Esophagus squamous epithelium (tissue), 5 donors: ENCODE measurements at regions not wholly inside any gene's neighbourhood (a gene's known extent, or its start where the extent isn't known, plus 50 kb on each side); places are given as distances from the start of the nearest gene placed in this dataset.
"Not testable (repeated sequence)": the region's sequence is repeated elsewhere in the genome, so short reads cannot be mapped to it uniquely, and the experiment has no call there.

Experiments used
- DNase-seq: peaks from one replicate; lab custom pipeline; 2025; lab: John Stamatoyannopoulos, UW
- H3K27ac ChIP-seq, 4 donors: fragments of 200-600 bp; sonication (generic); one replicate each; pipeline ENCODE4 v1.5.1; 2016 to 2019; ENCODE audit warnings: mild to moderate bottlenecking in 1 of 4
- H3K27me3 ChIP-seq, 4 donors: fragments of 200-600 bp; sonication (generic); 1 replicate in 3 of 4; 2 replicates in 1 of 4; pipeline versions ENCODE4 v1.5.1 to v1.6.0; 2017 to 2021; ENCODE audit warnings: antibody characterized with exemption in 1 of 4
- H3K36me3 ChIP-seq, 3 donors: fragments of 200-600 bp; sonication (generic); one replicate each; pipeline ENCODE4 v1.5.1; 2016 to 2019
- H3K4me1 ChIP-seq, 3 donors: fragments of 200-600 bp; sonication (generic); one replicate each; pipeline ENCODE4 v1.5.1; 2017 to 2019
- H3K4me3 ChIP-seq, 4 donors: fragments of 200-600 bp; sonication (generic); 1 replicate in 3 of 4; 2 replicates in 1 of 4; pipeline ENCODE4 v1.5.1; 2016 to 2019; ENCODE audit warnings: mild to moderate bottlenecking in 2 of 4, moderate library complexity in 1 of 4
- H3K9me3 ChIP-seq, 3 donors: fragments of 200-600 bp; sonication (generic); one replicate each; pipeline ENCODE4 v1.5.1; 2016 to 2019
- POLR2A ChIP-seq, 4 donors: fragments of 450-650 bp; IDR thresholded peaks; one replicate each; pipeline ENCODE4 v1.6.1; 2017; ENCODE audit warnings: antibody characterized with exemption in 4 of 4, mild to moderate bottlenecking in 4 of 4, moderate library complexity in 3 of 4
- WGBS, 2 donors: methylation state at CpG; one replicate each; pipeline ENCODE4 v1.1.5; 2018; 5-methylcytosine and 5-hydroxymethylcytosine counted together
- intact Hi-C: fragments of 100-400 bp; cut with DNase I; formaldehyde crosslinking; loops from one replicate; pipeline ENCODE4 v1.15.0; 2022
- TF ChIP-seq, protein P1 (sequence below), 6 experiments: fragments of 450-650 bp in 4 of 6; fragments of 200-600 bp in 2 of 6; sonication (generic) in 2 of 6; IDR thresholded peaks; one replicate each; pipeline ENCODE4 v1.5.1; 2016 to 2019; ENCODE audit warnings: antibody characterized with exemption in 6 of 6, mild to moderate bottlenecking in 4 of 6, moderate library complexity in 4 of 6
- donor health status: DM: yes; HTN: yes; CAD: no.

DNA sequence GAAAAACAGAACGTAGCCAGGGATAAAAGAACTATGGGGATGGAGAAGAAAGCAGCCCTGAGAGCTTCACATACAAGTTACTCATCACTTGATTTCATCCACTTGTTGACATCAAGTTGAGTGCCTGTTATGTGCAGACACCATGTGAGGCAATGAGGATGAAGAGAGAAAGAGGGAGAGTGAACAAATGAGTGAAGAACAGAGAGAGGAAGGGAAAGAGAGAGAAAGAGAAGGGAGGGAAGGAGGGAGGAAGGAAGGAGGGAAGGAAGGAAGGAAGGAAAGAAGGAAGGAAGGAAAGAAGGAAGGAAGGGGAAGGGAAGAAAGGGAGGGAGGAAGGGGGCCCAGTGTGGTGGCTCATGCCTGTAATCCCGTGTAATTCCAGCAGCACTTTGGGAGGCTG is 72.3 kb upstream of the SMAD3 start:
- Histone ChIP-seq H3K27ac (no peak overlapping the region), H3K27me3 (peaks cover 0 to 3% (median 0%) of the 10 kb centered on the region in 4 donors), H3K9me3 (no peaks in the 10 kb centered on the region), H3K4me3 (no peak overlapping the region), H3K36me3 (no peaks in the 10 kb centered on the region), H3K4me1 (no peaks in the 10 kb centered on the region)
- no peak for DNase-seq
- 76 to 87% methylated on average over 2 of the region's 2 CpGs for WGBS, 2 donors
- no peak for TF ChIP-seq POLR2A (IDR thresholded peaks at IDR 0.05)
- intact Hi-C loops, result no loop called here

DNA sequence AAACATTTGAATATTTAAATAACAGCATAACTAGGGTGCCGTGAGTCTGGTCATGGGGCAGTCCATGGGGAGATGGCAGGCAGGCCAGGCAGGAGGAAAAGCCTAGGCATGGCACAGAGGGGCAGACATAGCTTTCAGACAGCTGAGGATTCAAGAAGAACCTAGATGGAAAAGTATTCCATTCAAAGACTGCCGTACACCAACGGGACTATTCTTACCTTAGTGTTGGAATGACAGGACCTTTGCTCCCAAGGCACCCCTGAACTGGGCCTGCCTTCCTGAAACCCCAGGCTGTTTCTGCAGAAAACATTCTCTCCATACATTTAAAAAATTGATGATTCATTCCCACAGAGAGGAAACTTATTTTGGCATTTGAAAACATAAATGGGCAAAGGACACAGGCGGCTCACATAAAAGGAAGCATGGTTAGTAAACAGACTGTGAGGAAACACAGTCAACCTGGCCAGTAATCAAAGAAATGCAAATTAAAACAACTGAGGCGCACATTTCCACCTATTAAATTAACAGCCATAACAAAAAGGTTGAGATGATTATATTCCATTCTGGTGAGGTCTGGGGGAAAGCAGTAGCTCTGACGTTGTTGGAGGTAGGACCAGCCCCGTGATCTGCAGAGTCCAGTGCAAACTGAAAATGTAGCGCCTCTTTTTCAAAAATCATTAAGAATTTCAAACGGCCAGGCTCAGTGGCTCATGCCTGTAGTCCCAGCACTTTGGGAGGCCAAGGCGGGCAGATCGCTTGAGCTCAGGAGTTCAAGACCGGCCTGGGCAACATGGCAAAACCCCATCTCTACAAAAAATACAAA is 71.3 kb upstream of the SMAD3 start:
- TF ChIP-seq POLR2A (IDR thresholded peaks at IDR 0.05), result no peak
- TF ChIP-seq, protein P1, sequence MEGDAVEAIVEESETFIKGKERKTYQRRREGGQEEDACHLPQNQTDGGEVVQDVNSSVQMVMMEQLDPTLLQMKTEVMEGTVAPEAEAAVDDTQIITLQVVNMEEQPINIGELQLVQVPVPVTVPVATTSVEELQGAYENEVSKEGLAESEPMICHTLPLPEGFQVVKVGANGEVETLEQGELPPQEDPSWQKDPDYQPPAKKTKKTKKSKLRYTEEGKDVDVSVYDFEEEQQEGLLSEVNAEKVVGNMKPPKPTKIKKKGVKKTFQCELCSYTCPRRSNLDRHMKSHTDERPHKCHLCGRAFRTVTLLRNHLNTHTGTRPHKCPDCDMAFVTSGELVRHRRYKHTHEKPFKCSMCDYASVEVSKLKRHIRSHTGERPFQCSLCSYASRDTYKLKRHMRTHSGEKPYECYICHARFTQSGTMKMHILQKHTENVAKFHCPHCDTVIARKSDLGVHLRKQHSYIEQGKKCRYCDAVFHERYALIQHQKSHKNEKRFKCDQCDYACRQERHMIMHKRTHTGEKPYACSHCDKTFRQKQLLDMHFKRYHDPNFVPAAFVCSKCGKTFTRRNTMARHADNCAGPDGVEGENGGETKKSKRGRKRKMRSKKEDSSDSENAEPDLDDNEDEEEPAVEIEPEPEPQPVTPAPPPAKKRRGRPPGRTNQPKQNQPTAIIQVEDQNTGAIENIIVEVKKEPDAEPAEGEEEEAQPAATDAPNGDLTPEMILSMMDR (IDR thresholded peaks at IDR 0.05), result no peak
- no peaks in the 10 kb centered on the region for H3K9me3 ChIP-seq
- H3K36me3 ChIP-seq, result no peaks in the 10 kb centered on the region
- H3K4me3 ChIP-seq, result no peak overlapping the region
- DNase-seq, result no peak
- H3K4me1 ChIP-seq, result no peaks in the 10 kb centered on the region
- 62 to 64% methylated on average over 9 of the region's 12 CpGs for WGBS, 2 donors
- H3K27me3 ChIP-seq, result peaks cover 0 to 3% (median 0%) of the 10 kb centered on the region in 4 donors
- no peak overlapping the region for H3K27ac ChIP-seq
- intact Hi-C loops, result no loop called here

DNA sequence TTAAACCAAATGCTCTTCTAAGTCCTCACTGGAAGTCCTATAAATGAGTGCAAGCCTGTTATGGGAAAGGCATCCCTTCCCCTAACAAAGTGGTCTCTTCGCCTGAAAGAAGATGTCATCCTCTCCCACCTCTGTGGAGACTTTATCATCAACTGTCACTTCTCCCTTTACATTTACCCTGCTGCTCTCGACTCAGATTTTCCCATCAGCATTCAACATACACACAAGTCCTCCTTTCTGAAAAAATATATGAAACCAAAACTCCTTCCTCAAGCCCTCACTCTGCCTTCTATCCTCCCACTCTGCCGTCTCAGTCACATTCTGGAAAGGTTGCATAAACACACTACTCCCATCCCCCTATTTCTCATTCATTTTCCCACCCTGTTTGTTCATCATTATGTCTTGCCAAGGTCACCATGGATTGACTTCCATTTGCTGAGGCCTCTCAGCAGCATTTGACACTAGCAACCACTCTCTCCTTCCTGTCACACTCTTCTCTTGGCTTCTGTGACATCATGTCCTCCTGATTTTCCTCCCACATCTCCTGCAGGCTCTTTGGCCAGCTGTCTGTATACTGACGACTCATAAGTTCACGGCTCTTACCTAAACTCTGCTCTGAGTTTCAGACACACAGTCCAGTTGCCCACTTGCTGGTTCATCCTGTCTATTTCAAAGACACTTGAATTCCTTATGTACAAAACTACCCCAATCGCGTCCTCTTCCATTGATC is 70.3 kb upstream of the SMAD3 start:
- Histone ChIP-seq H3K27ac (no peak overlapping the region), H3K9me3 (no peaks in the 10 kb centered on the region), H3K36me3 (no peaks in the 10 kb centered on the region), H3K27me3 (peaks cover 0 to 3% (median 0%) of the 10 kb centered on the region in 4 donors), H3K4me3 (no peak overlapping the region), H3K4me1 (no peaks in the 10 kb centered on the region)
- intact Hi-C loops, result no loop called here
- 81 to 82% methylated on average over 7 of the region's 7 CpGs for WGBS, 2 donors
- TF ChIP-seq POLR2A (IDR thresholded peaks at IDR 0.05), result no peak
- TF ChIP-seq, protein P1 (IDR thresholded peaks at IDR 0.05), result no peak
- DNase-seq, result no peak

DNA sequence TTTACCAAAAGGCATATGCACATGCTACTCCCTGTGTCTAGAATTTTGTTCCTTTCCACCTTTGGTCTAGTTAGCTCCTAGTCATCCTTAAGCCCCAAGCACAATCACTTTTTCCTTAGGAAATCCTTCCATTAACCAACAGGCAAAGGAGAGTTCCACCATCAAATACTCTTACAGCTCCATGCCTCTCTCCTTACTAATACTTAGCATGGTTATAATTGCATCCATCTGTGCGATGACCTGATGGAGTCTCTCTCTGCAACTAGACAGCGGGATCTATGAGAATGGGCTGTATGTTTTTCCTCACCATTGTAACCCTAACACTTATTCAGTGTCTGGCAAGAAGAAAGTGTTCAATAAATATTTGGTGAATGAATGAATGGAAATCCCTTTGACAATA is 69.3 kb upstream of the SMAD3 start:
- 90 to 100% methylated on average over 2 of the region's 2 CpGs for WGBS, 2 donors
- Histone ChIP-seq H3K36me3 (no peaks in the 10 kb centered on the region), H3K9me3 (no peaks in the 10 kb centered on the region), H3K27ac (no peak overlapping the region), H3K27me3 (peaks cover 0 to 3% (median 0%) of the 10 kb centered on the region in 4 donors), H3K4me3 (no peak overlapping the region), H3K4me1 (no peaks in the 10 kb centered on the region)
- intact Hi-C loops, result no loop called here
- DNase-seq, result no peak
- no peak for TF ChIP-seq POLR2A (IDR thresholded peaks at IDR 0.05)
- TF ChIP-seq, protein P1 (IDR thresholded peaks at IDR 0.05), result no peak

DNA sequence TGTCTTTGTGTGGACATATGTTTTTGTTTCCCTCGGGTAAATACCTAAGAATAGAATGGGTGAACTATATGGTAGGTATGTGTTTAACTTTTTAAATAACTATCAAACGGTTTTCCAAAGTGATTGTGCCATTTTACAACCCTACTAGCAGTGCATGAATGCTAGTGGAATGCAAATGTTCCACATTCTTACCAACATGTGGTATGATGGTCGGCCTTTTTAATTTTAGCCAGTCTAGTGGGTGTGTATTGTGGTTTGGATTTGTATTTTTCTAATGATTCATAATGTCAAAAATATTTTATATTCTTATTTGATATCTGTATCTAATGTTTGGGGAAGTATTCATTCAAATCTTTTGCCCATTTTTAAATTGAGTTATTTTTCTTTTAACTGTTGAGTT is 68.2 kb upstream of the SMAD3 start:
- 57 to 61% methylated on average over 3 of the region's 3 CpGs for WGBS, 2 donors
- no peaks in the 10 kb centered on the region for H3K9me3 ChIP-seq
- peaks cover 0 to 3% (median 0%) of the 10 kb centered on the region in 4 donors for H3K27me3 ChIP-seq
- no peaks in the 10 kb centered on the region for H3K36me3 ChIP-seq
- TF ChIP-seq POLR2A (IDR thresholded peaks at IDR 0.05), result no peak
- TF ChIP-seq, protein P1 (IDR thresholded peaks at IDR 0.05), result no peak
- DNase-seq, result no peak
- H3K27ac ChIP-seq, result no peak overlapping the region
- no peaks in the 10 kb centered on the region for H3K4me1 ChIP-seq
- intact Hi-C loops, result no loop called here
- H3K4me3 ChIP-seq, result no peak overlapping the region

DNA sequence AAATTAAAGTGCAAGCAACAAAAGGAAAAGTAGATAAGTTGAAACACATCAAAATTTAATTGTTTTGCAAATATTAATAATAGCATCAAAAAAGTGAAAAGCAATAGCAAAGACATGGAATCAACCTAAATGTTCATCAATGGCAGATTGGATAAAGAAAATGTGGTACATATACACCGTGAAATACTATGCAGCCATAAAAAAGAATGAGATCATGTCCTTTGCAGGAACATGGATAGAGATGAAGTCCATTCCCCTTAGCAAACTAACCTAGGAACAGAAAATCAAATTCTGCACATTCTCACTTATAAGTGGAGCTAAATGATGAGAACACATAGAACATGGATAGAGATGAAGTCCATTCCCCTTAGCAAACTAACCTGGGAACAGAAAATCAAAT is 67.2 kb upstream of the SMAD3 start:
- DNase-seq, H3K4me3 ChIP-seq, H3K9me3 ChIP-seq, intact Hi-C loops, H3K27me3 ChIP-seq, H3K36me3 ChIP-seq, H3K4me1 ChIP-seq, H3K27ac ChIP-seq: not testable (repeated sequence)
- 92 to 100% methylated on average over 1 of the region's 1 CpG for WGBS, 2 donors
